Common myeloid progenitor, CD34-positive (primary cell): ENCODE measurements at regions not wholly inside any gene's neighbourhood (a gene's known extent, or its start where the extent isn't known, plus 50 kb on each side); places are given as distances from the start of the nearest gene placed in this dataset.
A peak's percentile ranks its signal among the peaks of the same experiment; 100 is the strongest.

Experiments used
- CTCF ChIA-PET: fragments of 350-600 bp; sonication (Branson Sonifier 250); formaldehyde crosslinking; loops from one replicate; lab custom pipeline; 2021; ENCODE audit warnings: antibody characterized with exemption; lab: Charles Lee
- POLR2A ChIA-PET: fragments of 350-600 bp; sonication (Branson Sonifier 250); formaldehyde crosslinking; loops from one replicate; lab custom pipeline; 2021; ENCODE audit warnings: antibody characterized with exemption; lab: Charles Lee
- DNase-seq, 3 donors: peaks; one replicate each; pipeline versions ENCODE4 v3.0.0 to v3.0.0-alpha.2; 2013
- H3K27ac ChIP-seq, 2 experiments: 1 replicate in 1 of 2; 2 replicates in 1 of 2; pipeline ENCODE4 v1.7.0; 2013; ENCODE audit warnings: inconsistent platforms in 2 of 2, low read length in 2 of 2, mild to moderate bottlenecking in 2 of 2, low read depth in 1 of 2, moderate library complexity in 1 of 2; ENCODE audit not compliant: severe bottlenecking in 2 of 2, insufficient read depth in 1 of 2, poor library complexity in 1 of 2
- H3K27me3 ChIP-seq, 5 experiments: replicated peaks in 2 of 5; 1 replicate in 3 of 5; 2 replicates in 2 of 5; pipeline versions ENCODE4 v1.6.1 to v1.7.0; 2013; ENCODE audit warnings: low read length in 4 of 5, mild to moderate bottlenecking in 2 of 5, moderate library complexity in 2 of 5, inconsistent platforms in 1 of 5; ENCODE audit not compliant: insufficient read depth in 5 of 5, control insufficient read depth in 4 of 5
- H3K36me3 ChIP-seq, 4 experiments: 1 replicate in 2 of 4; 2 replicates in 2 of 4; pipeline versions ENCODE4 v1.6.1 to v1.7.0; 2013; ENCODE audit warnings: low read length in 3 of 4, control low read depth in 1 of 4, mild to moderate bottlenecking in 1 of 4; ENCODE audit not compliant: control insufficient read depth in 4 of 4, insufficient read depth in 4 of 4
- H3K4me1 ChIP-seq, 4 experiments: 1 replicate in 3 of 4; 2 replicates in 1 of 4; pipeline versions ENCODE4 v1.6.1 to v1.7.1; 2013; ENCODE audit warnings: low read length in 3 of 4, mild to moderate bottlenecking in 3 of 4, control low read depth in 1 of 4, inconsistent platforms in 1 of 4, moderate library complexity in 1 of 4; ENCODE audit not compliant: control insufficient read depth in 4 of 4, insufficient read depth in 4 of 4; ENCODE audit errors: control extremely low read depth in 1 of 4
- H3K4me3 ChIP-seq, 7 experiments: 1 replicate in 4 of 7; 2 replicates in 3 of 7; pipeline versions ENCODE4 v1.5.1 to v1.7.0; 2013; ENCODE audit warnings: mild to moderate bottlenecking in 7 of 7, low read length in 6 of 7, moderate library complexity in 6 of 7, inconsistent platforms in 2 of 7, low read depth in 2 of 7, control low read depth in 1 of 7; ENCODE audit not compliant: insufficient read depth in 4 of 7, control insufficient read depth in 1 of 7; ENCODE audit errors: extremely low read depth in 1 of 7
- H3K9me3 ChIP-seq, 5 experiments: 1 replicate in 4 of 5; 2 replicates in 1 of 5; pipeline versions ENCODE4 v1.6.1 to v1.7.1; 2013; ENCODE audit warnings: low read length in 4 of 5, mild to moderate bottlenecking in 2 of 5, inconsistent platforms in 1 of 5, low read depth in 1 of 5, moderate library complexity in 1 of 5; ENCODE audit not compliant: control insufficient read depth in 4 of 5, insufficient read depth in 2 of 5; ENCODE audit errors: control extremely low read depth in 1 of 5
- WGBS: methylation state at CpG from one replicate; pipeline ENCODE4 v1.1.5; 2013; ENCODE audit not compliant: insufficient coverage; 5-methylcytosine and 5-hydroxymethylcytosine counted together

GRCh38 chr13:106756446-106756845 is 188.5 kb upstream of the ARGLU1 start:
- ChIA-PET CTCF (interaction anchor here (0.7 to 1.0 kb wide), 2 partner anchors 26 to 164 kb away, joined by 3 read pairs; no protein-coding TSS in a partner anchor), POLR2A (no interaction called here)
- Histone ChIP-seq H3K27me3 (no peaks in the 10 kb centered on the region), H3K4me1 (peaks cover 0 to 19% (median 9%) of the 10 kb centered on the region in 4 experiments), H3K9me3 (no peaks in the 10 kb centered on the region), H3K4me3 (no peak overlapping the region), H3K27ac (no peak overlapping the region), H3K36me3 (no peaks in the 10 kb centered on the region)
- WGBS, result 99% methylated on average over 8 of the region's 8 CpGs
- no peak for DNase-seq

GRCh38 chr13:106755542-106755941 is 187.6 kb upstream of the ARGLU1 start:
- ChIA-PET POLR2A (no interaction called here), CTCF (no interaction called here)
- WGBS, result 97% methylated on average over 8 of the region's 9 CpGs
- no peak overlapping the region for H3K4me3 ChIP-seq
- no peaks in the 10 kb centered on the region for H3K27me3 ChIP-seq
- H3K9me3 ChIP-seq, result no peaks in the 10 kb centered on the region
- no peaks in the 10 kb centered on the region for H3K36me3 ChIP-seq
- DNase-seq, result no peak
- no peak overlapping the region for H3K27ac ChIP-seq
- H3K4me1 ChIP-seq, result peaks cover 0 to 19% (median 9%) of the 10 kb centered on the region in 4 experiments

DNA sequence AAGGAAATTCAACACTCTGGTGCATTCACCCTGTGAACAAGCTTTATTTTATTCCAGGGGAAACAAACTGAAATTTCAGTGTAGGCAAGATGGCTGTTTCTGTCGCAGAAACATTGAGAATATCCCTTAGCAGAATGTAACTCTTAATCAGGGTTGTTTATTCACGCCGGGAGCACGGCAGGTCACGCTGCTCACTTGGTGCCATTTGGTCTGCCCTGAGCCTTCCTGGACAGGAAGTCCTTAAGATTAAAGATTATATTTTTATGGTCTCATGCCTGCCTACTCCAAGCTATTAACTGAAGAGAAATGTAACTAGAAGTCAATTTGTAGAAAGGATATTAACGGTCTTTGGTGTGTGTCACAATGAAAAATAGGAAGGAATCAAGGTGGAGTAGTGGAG is 185.3 kb upstream of the ARGLU1 start:
- H3K4me1 ChIP-seq, result peaks cover 0 to 19% (median 9%) of the 10 kb centered on the region in 4 experiments
- H3K27ac ChIP-seq, result peak overlapping the region in 1 of 2 experiments; percentile 45
- H3K36me3 ChIP-seq, result no peaks in the 10 kb centered on the region
- WGBS, result 0% methylated on average over 5 of the region's 6 CpGs
- no peaks in the 10 kb centered on the region for H3K9me3 ChIP-seq
- H3K27me3 ChIP-seq, result no peaks in the 10 kb centered on the region
- peak overlapping the region in 4 of 7 experiments; percentile 7 to 65 (median 39) for H3K4me3 ChIP-seq
- POLR2A ChIA-PET, result interaction anchor here (1.1 kb wide), 1 partner anchor 16 kb away, joined by 4 read pairs; no protein-coding TSS in a partner anchor
- CTCF ChIA-PET, result interaction anchor here (0.8 kb wide), 1 partner anchor 11 kb away, joined by 3 read pairs; no protein-coding TSS in a partner anchor
- DNase-seq, result peak in 2 of 3 donors; percentile 41 to 79

DNA sequence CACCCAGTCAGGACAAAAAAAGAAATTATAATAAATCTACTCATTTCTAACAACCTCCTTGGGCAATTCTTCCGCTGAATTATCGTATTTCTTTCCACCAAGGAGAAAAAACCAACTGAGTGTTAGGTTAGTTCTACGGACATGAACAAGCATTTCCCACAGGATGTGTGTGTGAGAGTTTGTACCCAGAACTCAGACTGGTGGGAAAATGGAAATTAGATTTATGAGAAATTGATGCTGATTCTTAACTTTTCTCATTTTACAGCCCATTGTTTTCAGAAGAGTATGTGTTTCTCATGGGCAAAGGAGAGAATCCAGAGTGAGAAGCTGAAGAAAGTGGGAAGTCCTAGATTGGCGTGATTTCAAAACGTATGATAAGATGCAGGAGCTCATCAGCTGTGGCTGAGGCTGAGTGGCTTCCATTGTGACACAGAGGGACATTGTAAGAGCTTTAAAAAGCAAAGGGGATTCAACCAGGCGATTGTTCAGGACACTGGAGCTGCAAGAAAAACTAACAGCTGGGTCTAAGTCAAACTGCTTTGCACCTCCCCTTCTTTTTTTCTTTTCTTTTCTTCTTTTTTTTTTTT is 184.7 kb upstream of the ARGLU1 start:
- peaks cover 0 to 19% (median 9%) of the 10 kb centered on the region in 4 experiments for H3K4me1 ChIP-seq
- ChIA-PET CTCF (interaction anchor here (0.8 kb wide), 1 partner anchor 11 kb away, joined by 3 read pairs; no protein-coding TSS in a partner anchor), POLR2A (interaction anchor here (1.1 kb wide), 1 partner anchor 15 kb away, joined by 4 read pairs; no protein-coding TSS in a partner anchor)
- H3K27me3 ChIP-seq, result no peaks in the 10 kb centered on the region
- H3K9me3 ChIP-seq, result peaks cover 0 to 3% (median 0%) of the 10 kb centered on the region in 5 experiments
- peak overlapping the region in 1 of 2 experiments; percentile 43 for H3K27ac ChIP-seq
- peak; percentile 17 to 62 (median 53) for DNase-seq
- peak overlapping the region in 5 of 7 experiments; percentile 10 to 65 (median 37) for H3K4me3 ChIP-seq
- no peaks in the 10 kb centered on the region for H3K36me3 ChIP-seq
- 0% methylated on average over 2 of the region's 6 CpGs for WGBS

- no peak for DNase-seq
- Histone ChIP-seq H3K36me3 (no peaks in the 10 kb centered on the region), H3K27ac (no peak overlapping the region), H3K4me1 (peaks cover 0 to 17% (median 9%) of the 10 kb centered on the region in 4 experiments), H3K27me3 (no peaks in the 10 kb centered on the region), H3K4me3 (no peak overlapping the region), H3K9me3 (peaks cover 0 to 4% (median 0%) of the 10 kb centered on the region in 5 experiments)
- ChIA-PET POLR2A (interaction anchor here (0.8 kb wide), 1 partner anchor 181 kb away, joined by 3 read pairs; the partner anchor contains the start of gene ARGLU1), CTCF (no interaction called here)
- WGBS, result 80% methylated on average over 1 of the region's 2 CpGs
Measured at GRCh38 chr13:106748785-106749184, 180.8 kb upstream of the ARGLU1 start.

DNA sequence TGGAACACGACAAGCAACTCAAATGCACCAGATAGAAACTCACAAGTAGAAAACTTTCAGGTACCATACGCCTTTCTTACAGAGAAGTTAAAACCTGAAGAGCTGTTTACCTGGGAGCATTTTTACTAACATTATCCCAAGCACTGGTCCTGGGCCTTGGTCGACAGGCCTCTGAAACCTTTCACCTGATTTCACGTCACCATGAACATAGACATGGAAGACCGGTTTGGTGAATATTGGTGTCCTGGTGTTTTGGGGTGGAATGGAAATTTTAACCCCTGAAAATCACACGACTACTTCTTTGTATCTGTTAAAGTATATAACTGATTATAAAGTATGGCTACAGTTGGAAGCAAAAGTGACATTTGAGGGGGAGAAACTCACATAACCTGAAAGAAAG is 176.6 kb upstream of the ARGLU1 start:
- H3K27ac ChIP-seq, result no peak overlapping the region
- H3K4me3 ChIP-seq, result no peak overlapping the region
- POLR2A ChIA-PET, result no interaction called here
- 93% methylated on average over 3 of the region's 6 CpGs for WGBS
- H3K4me1 ChIP-seq, result no peaks in the 10 kb centered on the region
- CTCF ChIA-PET, result no interaction called here
- no peak for DNase-seq
- no peaks in the 10 kb centered on the region for H3K27me3 ChIP-seq
- peaks cover 0 to 4% (median 0%) of the 10 kb centered on the region in 5 experiments for H3K9me3 ChIP-seq
- H3K36me3 ChIP-seq, result no peaks in the 10 kb centered on the region

GRCh38 chr13:106738186-106738678 is 170.3 kb upstream of the ARGLU1 start:
- Histone ChIP-seq H3K4me1 (no peaks in the 10 kb centered on the region), H3K27me3 (no peaks in the 10 kb centered on the region), H3K4me3 (no peak overlapping the region), H3K9me3 (peaks cover 0 to 3% (median 2%) of the 10 kb centered on the region in 5 experiments), H3K36me3 (no peaks in the 10 kb centered on the region), H3K27ac (no peak overlapping the region)
- no peak for DNase-seq
- CTCF ChIA-PET, result no interaction called here
- 94% methylated on average over 9 of the region's 10 CpGs for WGBS
- POLR2A ChIA-PET, result interaction anchor here (0.6 kb wide), 2 partner anchors 15 to 27 kb away, joined by 3 to 4 read pairs; no protein-coding TSS in a partner anchor
